ENCODE measurements at regions not wholly inside any gene's neighbourhood (a gene's known extent, or its start where the extent isn't known, plus 50 kb on each side); places are given as distances from the start of the nearest gene placed in this dataset.
"Not testable (repeated sequence)": the region's sequence is repeated elsewhere in the genome, so short reads cannot be mapped to it uniquely, and the experiment has no call there.

DNA sequence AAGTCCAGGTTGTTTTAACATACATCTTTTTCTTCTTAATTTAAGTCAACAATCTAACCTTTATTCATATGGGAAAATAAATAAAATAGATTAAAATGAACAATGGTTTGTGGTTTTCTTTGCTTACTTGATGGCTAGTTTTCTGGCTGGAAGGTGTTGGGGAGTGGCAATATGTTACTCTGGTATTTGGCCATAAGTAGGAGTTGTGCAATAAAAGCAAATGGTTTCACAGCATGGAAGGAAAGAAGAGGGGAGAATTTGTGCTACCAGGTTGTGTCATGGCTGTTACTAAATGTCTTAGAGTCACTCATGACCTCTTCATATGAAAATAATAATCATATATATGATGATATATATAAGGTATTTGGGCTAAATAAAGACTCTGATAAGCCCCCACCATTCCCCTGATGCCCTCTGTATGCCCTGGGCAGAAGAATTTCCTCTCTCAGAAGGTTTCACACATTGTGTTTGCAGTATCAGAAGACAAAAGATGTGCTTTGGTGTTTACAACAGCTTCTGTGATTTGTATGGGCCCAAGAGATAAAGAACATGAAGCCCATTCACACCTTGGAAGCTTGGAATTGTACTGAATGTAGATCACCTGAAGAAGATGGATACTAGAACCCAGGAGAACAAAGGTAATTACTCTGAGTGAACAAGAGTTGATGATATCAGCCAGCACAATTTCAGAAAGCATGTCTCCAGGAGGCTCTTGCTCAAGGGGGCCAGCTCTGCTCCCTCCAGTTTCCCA lies 160.9 kb downstream of the ALG10B start:
- ChIA-PET POLR2A (no interaction called here), CTCF (no interaction called here)

DNA sequence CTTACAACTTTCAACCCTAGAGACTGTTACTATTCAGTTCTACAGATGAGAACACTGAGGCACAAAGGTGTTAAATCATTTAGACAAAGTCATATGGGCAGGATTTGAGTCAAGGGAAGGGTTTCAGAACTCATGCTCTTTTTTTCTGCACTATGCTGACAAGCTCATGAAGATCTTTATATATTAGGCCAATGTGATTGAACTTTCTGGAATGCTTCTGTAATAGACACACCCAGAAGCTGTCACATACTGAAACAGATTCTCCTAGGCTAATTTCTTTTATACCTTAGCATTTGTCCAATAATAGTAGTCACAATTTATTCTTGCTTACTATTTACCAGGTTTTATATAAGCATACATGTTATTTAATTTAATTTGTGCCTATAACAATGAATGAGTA lies 164.0 kb downstream of the ALG10B start:
- POLR2A ChIA-PET, result no interaction called here

DNA sequence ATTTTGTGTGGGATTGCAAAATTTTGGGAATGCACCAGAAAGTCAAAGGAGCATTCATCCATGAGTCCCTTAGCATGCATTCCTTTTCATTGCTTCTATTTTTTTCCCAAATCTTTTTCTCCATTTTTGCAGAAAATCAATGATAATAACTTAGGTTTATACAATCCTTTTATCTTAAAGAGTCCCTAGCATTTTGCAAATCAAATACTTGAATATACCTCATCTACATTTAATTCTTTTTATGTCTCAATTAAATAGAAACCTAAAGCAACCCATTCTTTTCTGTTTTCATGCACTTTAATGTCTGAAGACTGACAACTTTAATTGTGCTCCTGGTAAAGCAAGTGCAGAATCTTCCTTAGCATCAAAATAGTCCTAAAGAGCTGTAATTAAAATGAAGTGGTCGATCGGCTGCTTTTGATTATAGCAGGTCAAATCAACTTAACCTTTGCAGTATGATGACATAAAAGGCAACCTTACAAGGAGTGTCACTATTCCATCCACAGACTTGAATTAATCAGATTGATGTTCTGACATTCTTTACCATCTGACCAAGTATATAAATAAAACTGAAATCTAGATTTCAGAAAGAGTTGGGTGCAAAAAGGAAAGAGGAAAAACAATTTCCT lies 168.4 kb downstream of the ALG10B start:
- ChIA-PET POLR2A (no interaction called here), CTCF (no interaction called here)

More for the DNA sequence above, 164.0 kb downstream of the ALG10B start:
- CTCF ChIA-PET, result no interaction called here

DNA sequence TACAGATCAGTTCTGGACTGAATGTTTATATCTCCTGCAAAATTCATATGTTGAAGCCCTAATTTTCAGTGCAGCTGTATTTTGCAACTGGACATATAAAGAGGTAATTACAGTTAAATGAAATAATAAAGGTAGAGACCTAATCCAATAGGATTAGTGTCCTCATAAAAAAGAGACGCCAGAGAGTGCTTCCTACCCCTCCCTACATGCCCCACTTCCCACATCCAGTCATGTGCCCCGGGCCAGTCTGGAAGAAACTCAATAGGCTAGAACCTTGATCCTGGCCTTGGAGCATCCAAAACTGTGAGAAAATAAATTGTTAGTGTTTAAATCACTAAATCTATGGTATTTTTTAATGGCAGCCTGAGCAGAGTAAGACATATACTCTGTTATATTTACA lies 172.3 kb downstream of the ALG10B start:
- ChIA-PET POLR2A (no interaction called here), CTCF (no interaction called here)

DNA sequence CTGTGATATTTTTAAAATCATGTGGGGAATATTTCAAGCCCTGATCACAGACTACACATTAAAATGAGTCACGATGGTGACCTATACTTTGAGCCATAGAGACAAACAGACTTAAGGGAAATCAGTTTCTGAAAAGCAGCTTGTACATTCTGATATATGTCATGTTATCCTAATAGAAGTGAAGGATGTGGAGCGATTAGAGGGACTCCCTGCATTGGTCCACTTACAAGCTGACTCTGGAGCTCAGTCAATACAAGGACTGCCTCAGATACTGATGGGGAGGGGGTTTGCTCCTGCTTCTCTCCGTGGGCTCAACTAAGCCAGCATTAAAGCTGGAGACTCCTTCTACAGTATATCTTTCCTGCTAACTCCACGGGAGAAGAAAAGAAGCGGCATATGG lies 173.5 kb downstream of the ALG10B start:
- CTCF ChIA-PET, result no interaction called here
- POLR2A ChIA-PET, result no interaction called here

DNA sequence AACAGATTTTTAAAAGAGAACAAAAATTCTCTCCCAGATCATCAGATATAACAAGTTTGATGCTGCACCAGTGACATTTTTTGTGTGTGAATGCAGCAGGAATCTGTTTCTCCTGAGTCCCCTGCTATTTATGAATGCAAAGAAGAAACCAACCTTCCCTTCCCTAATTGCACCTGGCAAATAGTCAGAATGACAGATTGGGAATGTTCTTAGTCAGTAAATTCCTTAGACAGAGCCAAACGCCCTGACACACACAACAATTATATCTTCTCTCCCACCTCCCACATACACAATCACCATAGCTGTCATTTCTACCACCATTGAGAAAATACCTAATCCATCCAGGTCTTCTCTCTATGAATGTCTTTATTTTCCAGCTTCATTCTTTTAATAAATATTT lies 174.4 kb downstream of the ALG10B start:
- ChIA-PET CTCF (no interaction called here), POLR2A (no interaction called here)

DNA sequence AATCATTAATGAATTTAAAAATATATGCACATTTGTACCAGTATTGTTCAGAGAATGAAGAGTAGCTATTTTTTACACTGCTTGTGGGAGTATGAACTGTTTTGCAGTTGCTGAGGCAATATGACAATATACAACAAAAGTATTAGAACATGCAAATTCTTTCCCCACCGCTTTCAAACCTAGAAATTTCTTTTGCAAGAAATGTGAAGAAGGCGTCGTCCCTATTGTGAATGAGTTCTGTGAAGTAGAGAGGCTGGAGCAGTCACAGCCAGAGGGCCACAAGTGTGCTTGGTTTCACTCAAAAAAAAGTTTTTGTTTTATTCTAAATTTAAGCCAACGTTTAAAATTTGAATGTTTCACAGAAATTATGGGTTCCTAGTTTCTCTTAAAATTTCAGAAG lies 184.9 kb downstream of the ALG10B start:
- POLR2A ChIA-PET, result no interaction called here
- CTCF ChIA-PET, result no interaction called here

DNA sequence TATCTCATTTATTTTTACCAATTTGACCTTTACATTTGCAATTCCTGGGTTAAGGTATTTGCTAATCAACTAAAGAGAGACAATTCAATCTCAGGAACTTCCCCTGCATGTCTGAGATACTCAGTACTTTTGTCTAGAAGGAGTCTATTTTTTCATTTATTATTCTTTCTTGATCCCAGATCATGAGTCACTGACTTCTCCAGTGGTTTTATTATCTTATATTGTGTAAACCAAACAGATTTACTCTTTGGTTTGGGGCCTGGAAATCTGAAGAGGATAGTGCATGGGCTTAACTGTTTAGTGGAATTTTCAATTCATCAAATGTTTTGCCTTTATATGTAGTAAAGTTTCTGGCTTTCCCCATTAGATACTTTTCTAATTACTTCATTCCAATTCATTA lies 185.4 kb downstream of the ALG10B start:
- ChIA-PET POLR2A (no interaction called here), CTCF (no interaction called here)

DNA sequence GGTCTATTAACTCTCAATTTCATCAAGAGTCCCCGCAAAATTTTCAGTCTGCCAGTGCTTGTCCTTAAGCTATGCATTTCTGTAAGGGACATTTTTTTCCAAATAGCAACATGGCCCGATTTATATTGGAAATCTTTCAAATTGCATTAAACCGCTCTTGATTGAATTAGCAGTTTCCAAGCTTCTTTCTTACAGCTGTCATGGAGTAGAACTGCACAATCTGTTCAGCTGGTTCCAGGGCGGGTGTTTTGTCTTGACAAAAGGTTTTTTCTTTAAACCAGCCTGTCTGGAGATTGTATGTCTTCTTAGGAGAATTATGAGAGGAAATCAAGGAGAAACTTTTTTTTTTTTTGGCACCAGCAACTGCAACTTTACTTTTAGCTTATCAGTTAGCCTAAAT lies 185.8 kb downstream of the ALG10B start:
- ChIA-PET POLR2A (no interaction called here), CTCF (no interaction called here)

DNA sequence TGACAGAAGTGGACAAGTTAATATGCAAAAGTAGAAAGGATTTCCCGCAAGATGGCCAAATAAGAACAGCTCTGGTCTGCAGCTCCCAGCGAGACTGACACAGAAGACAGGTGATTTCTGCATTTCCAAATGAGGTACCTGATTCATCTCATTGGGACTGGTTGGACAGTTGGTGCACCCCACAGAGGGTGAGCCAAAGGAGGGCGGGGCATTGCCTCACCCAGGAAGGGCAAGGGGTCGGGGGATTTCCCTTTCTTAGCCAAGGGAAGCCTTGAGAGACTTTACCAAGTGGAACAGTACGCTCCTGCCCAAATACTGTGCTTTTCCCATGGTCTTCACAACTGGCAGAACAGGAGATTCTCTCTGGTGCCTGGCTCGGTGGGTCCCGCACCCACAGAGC lies 191.3 kb downstream of the ALG10B start:
- ChIA-PET POLR2A (no interaction called here), CTCF (no interaction called here)

DNA sequence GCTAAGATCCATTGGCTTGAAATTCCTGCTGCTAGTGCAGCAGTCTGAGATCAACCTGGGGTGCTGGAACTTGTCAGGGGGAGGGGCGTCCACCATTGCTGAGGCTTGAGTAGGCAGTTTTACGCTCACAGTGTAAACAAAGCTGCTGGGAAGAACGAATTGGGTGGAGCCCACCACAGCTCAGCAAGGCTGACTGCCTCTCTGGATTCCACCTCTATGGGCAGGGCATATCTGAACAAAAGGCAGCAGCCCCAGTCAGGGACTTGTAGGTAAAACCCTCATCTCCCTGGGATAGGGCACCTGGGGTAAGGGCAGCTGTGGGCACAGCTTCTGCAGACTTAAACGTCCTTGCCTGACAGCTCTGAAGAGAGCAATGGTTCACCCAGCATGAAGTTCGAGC lies 191.7 kb downstream of the ALG10B start:
- POLR2A ChIA-PET, result no interaction called here
- CTCF ChIA-PET, result no interaction called here

DNA sequence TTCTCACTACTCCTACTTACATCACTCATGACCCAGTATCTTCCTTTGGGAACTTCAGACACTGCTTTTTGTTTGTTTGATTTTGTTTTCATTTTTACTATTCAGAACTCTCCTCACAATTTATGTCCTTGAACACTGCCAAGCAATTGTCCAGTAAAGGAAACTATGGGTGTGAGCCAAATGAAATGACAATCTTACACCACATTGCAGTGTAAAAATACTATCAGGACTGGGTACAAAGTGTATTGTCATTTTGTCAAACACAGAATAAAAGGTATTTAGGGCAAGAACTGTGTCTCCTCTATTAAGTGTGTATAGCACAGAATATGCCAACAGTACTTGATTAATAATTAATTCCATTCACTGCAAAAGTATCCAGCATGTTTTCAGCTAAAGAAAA lies 199.3 kb downstream of the ALG10B start:
- ChIA-PET POLR2A (no interaction called here), CTCF (no interaction called here)

DNA sequence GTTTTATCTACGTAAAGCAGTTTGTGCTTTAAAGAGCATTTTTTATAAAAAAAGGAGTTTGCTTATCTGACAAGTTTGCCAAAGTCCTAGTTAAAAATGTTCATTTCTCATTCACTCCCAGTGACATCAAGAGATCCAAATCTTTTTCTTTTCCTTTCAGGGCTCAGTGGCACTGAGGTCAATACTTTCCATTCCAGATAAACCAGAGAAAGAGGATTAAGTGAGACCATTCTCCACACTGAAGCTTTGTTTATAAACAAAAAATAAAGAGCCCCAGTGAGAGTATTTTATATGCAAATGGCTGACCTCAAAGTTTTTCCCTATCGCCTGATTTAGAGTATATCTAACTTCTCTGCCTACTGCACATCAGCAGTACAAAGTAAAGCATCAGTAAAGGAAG lies 199.8 kb downstream of the ALG10B start:
- POLR2A ChIA-PET, result no interaction called here
- CTCF ChIA-PET, result no interaction called here

DNA sequence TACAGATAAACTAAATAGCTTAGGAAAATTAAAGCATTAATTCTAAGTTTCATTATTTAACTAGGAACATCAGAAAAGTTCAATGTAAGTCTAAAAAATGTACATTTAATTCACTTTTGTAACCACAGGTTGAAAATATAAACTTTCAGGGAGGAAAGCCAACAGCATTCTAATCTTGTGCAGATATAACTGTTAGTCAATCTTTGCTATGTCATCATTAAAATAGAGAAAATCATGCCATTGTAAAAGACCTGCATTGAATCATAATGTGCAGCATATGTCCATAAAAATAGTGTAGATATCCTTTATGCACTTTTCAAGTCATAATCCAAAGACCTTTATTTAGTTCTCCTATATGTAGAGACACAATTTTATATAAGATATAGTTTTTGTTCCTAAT lies 207.3 kb downstream of the ALG10B start:
- CTCF ChIA-PET, result no interaction called here

DNA sequence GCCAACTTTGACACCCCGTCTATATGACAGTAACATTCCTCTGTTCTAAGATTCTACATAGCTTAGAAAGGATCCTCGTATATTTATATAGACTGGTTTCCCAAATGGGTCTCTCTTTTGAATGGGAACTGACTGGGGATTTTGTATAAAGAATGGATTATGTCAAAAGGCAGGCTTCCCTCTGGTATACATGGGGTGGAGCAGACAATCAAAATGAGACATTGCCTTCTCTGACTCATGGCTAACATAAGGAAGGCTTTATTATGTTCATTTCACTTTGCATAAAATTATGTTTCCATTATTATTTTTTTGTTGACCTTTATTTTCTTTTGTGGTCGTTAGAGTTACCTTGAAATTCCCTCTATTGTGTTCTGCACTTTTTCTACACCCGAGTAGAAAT lies 211.1 kb downstream of the ALG10B start:
- ChIA-PET CTCF (no interaction called here), POLR2A (no interaction called here)

More for the DNA sequence above, 207.3 kb downstream of the ALG10B start:
- POLR2A ChIA-PET, result no interaction called here

DNA sequence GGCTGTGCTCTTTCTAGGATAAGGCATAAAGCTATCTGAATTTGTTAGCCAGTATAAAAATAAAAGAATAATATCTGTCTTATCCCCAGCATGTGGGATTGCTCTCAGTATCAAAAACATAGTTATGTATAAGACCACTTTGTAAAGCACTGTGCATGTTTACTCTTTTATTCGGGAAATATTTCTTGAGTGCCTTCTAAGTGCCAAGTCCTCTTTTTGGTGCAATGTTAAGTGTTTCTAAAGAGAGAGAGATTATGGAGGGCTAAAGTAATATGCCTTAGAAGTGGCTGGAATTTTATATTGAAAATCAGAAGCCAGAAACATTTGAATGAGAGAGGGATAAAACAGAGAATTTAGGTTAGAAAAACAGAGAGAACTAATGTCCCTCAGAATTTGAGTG lies 212.0 kb downstream of the ALG10B start:
- CTCF ChIA-PET, result no interaction called here
- POLR2A ChIA-PET, result no interaction called here

DNA sequence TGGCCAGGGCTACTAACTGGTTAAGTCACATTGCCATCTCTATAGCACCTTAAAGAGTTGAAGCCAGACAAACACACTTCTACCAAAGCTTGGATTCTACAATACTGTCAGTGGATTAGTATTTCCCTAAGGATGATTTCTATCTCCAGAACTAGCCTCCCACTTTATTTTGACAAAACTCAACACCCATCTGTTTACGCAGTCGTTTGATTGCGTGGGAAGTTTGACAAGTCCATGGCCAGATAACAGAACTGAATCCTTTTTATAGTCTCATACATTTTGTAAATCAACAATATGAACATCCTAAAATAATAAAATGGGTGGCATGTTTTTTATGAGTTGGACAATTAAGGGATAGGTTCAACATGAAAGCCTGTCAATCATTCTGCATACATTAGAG lies 212.7 kb downstream of the ALG10B start:
- POLR2A ChIA-PET, CTCF ChIA-PET: not testable (repeated sequence)

DNA sequence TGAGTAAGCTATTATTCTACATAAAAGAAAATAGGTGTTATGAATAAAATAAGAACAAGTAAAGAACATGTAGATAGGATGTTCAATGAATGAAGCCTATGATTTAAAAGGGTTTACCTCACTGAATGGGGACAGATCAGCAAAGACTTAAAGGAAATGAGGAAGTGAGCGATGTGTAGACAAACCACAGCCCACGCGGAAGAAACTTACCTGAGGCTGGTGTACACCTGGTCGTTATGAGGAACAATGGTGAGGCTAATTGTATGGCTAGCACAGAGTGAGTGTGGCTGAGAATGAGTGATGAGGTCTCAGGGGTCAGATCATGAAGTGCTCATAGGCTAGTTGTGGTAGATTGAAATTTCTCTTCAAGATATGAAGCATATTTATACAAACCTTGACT lies 221.7 kb downstream of the ALG10B start:
- ChIA-PET POLR2A (no interaction called here), CTCF (no interaction called here)

DNA sequence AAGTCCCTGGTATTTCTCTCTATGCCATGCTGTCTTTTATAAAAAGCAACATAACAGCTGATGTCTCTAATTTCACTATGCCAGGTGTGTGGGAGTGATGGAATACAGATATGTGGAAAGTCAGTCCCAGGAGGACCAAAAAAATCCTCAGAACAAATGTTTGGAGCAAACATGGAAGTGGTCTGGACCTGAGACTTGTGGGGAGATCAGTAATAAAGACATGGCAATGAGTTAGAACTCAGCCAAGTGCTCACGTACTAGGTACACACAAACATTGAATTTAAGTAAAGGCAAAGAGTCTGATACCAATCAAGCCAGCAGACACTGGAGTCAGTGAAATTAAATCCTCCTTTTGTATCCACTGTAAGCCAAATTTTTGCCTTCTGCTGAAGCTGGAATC lies 223.6 kb downstream of the ALG10B start:
- CTCF ChIA-PET, result no interaction called here

DNA sequence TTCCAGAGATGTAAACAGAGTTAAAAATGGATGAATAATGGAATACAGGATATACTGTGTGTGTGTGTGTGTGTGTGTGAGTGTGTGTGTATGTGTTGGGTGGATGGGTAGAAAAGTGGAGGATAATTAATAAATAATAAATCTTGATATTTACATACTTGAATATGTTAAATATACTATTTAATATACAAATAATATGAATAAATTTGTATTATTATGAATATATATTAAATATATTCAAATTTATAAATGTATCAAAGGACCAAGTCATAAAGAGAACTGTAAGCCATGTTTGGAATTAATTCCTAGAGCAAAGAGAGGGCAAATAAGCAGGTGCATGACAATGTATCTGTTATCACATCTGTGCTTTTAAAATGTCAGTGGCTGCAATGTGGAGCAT lies 225.3 kb downstream of the ALG10B start:
- ChIA-PET POLR2A (no interaction called here), CTCF (no interaction called here)

More for the DNA sequence above, 223.6 kb downstream of the ALG10B start:
- POLR2A ChIA-PET, result no interaction called here

DNA sequence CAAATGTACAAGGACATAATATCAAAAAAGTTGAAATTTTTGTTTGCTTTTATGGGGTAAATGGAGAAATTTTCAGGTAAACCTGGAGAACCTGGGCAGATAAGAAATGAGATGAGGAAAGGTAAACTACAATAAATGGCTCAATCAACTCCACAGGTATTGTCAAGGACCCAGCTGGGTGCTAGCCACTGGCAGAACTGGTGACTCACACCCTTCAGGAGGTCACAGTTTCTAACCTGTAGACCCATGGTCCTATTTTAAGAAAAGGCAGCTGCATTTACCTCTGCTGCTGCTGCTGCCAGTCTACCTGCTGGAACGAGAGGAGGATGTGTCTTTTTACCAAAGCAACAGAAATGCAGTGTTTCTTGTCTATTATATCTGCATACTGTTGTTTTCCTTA lies 226.6 kb downstream of the ALG10B start:
- ChIA-PET POLR2A (no interaction called here), CTCF (no interaction called here)

DNA sequence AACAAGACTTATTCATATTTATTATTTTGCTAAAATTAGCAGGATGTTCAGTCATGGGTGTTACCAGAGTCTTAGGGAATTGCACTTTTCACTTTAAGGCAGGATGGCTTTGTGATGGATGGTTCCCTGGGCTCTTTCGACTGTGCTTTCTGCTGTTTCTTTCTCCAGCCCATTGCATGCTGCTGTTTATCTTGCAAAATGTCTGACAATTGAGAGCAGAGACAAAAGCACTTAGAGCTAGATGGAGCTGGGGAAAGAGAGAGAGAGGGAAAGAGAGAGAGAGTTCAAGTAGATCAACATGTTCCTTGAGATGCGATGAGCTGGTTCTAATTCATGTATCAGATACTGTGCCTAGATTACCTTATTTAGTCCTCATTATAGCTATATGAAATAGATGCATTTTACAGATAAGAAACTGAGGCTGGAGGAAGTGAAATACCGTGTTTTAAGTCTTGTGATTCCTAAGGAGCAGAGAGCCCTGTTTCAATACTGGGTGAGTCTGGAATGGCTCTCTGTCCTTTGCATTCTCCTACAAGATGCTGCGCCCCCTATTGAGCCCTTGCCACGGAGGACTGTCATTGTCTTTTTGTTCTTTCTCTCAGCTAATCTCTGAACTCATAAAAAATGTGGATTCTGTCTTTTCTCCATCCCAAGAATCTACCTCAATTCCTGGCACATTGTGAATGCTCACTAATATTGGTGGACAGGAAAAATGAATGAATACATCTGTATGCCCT lies 227.9 kb downstream of the ALG10B start:
- CTCF ChIA-PET, result no interaction called here
- POLR2A ChIA-PET, result no interaction called here
